Hematopoietic multipotent progenitor cell treated with erythropoietin and hydrocortisone succinate and interleukin-3 and kit ligand, for 17 days (in vitro differentiated cells): ENCODE measurements at regions not wholly inside any gene's neighbourhood (a gene's known extent, or its start where the extent isn't known, plus 50 kb on each side); places are given as distances from the start of the nearest gene placed in this dataset.

Source experiments
- DNase-seq: peaks from one replicate; pipeline ENCODE4 v3.0.0-alpha.2; 2015; ENCODE audit warnings: low spot score

- DNase-seq: no peak
These were observed 476.4 kb upstream of the KCNMB2 start for GRCh38 chr3:178059836-178060235.

DNA sequence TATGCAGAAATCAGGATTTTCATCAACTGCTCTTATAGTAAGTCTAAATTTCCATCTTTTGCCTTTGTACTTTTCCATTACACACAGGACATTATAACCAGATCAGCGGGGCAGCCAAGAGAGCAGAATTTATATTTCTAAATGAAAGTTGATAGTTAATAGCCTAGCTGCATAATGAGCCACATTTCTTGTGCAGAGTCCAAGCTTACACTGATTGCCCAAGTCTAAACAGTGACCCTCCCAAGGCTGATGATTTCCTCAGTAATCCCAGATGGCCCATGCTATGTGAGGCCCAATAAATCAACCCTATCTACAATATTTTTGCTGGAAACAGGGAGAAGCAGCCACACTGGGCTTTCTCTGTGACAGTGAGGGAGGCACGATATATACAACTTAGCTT, 475.8 kb upstream of the KCNMB2 start:
- DNase-seq: no peak

- DNase-seq: no peak
These were observed 474.1 kb upstream of the KCNMB2 start for GRCh38 chr3:178062126-178062525.

DNA sequence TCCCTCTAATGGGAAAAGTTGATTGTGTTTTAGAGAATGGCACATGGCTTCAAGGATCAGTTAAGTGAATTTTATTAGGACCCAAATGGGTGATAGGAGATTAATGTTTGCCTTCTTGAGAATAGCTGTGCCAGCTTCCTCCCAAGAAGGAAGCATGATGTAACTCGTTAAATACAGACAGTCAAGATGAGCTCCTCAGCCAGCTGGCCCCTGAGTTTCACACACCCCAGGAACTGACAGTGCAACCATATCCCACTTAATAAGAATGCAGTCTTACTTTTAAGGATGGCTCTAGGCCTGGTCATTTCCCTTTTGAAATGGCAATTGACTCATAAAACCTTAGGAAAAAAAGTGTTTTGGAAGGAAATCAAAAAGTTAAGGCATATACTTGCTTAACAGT, 472.8 kb upstream of the KCNMB2 start:
- DNase-seq: no peak

DNA sequence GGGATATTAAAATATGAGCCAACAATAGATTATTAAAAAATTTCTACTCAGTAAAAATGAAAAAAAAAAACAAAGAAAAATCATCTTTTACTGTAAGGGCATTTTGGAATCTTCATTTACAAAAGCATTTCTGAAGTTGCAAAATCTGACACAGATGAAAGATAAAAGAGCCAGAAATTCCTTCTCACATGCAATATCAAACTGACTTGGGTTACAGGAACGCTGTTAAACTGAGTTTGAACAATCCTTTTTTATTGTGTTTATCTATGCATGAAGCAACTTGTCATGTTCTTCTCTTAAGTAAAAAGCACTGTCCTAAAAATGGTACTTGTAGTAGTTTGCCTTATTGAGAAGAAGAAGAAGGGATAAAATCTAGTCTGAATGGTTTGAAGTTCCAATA, 468.5 kb upstream of the KCNMB2 start:
- DNase-seq: no peak

- DNase-seq: no peak
These were observed 463.6 kb upstream of the KCNMB2 start for GRCh38 chr3:178072391-178073305.

GRCh38 chr3:178073366-178073765, 462.9 kb upstream of the KCNMB2 start:
- DNase-seq: no peak

- DNase-seq: no peak
These were observed 460.9 kb upstream of the KCNMB2 start for GRCh38 chr3:178075344-178075743.

DNA sequence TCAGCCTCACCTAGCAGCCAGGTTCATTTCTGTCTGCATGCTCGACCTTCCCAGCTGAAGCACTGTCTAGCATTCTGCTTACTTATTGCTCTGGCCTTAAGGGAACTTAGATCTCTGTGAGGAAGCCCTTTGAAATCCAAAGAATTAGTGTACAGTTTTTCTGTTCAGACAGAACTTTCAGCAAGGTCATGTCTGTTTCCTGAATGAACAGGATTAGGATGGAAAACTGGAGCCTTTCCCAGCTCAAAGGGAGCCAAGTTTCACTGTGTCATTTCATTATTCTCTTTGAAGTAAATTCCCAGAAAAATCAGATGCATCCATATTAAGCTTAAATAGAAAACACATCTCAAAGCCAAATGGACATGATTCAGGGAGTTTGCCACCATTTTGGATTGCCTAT, 457.3 kb upstream of the KCNMB2 start:
- no peak for DNase-seq

DNA sequence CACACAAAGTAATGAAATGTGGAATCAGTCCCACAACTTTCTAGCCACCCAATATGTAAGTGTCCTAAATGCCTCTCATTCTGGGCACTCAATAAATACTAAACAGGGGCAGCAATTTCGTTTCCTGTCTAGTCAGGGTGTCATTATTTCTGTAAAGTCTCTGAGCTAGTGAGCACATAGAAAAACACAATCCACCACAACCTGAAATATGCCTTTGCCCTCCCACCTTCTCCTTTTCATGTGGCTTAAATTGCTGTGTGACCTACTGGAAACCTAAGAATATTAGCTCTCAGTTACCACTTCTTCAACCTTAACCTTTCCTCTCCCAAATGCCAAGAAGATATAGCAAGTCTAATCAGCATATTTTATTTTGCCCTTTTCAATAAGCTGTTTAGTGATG, 456.3 kb upstream of the KCNMB2 start:
- DNase-seq: no peak

DNA sequence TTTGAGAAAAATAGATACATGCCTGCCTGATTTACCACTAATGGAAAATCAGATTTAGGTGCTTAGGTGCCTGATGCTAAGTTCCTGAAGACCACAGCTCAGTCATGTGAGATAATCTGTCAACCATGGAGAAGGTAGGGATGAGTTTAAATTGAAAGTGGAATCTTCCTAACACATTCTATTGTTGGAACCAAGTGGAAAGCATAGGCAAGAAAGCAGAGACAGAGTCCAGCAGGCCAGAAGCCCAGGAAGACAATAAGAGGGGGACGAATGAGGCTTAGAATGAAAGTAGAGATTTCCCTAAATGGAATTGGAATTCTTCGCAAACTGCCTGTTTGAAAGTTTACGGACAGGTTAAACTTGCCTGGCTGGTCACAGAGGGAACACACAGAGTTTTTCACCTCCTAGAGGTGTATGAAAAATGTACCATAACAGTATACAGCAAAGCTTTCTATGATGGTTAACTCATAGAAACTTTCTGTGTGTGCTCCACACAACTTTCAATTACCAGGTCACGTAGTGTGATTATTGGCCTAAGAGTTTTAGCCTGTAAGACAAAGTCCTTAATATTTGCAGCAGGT, 453.8 kb upstream of the KCNMB2 start:
- DNase-seq: no peak

DNA sequence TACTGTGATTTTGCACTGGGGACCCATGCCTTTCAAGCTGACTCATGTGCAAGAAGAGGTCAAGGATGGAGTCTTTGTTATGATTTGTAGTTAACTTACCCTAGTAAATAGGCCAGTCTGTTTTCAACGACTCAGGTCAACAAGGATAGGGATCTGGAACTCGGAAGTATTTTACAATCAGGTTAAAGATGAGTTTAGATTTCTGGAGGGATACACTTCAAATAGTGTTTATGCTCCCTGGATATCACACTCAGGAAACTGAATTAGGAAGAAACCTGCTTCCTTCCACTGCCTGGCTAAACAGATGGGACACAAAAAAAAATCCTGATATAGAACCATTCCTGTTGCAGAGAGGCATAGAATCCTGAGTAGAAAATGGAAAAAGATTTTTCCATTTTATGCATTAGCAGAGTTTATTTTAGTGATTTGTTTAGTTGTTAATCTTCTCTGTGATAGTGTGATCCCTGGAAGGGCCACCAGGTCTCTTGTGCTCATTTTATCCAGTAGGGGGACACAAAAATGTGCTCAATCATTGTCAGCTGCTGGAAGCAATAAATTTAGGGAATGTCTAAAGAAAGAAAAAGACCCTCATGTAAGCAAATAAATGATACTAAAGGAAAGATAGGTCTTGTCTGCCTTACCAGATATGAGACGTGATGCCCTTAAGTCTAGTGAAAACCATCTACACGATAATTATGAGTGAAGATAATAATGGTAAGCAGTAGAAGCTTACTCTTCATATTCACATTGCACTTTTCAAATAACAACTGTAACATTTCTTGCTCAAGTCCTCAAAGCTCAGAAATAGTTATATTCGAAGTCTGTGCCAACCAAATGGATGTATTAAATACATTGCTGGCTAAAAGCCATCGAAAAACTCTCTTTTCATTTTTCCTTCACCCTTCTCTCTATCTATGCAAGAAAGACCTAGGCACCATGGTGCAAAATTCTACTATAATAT, 452.1 kb upstream of the KCNMB2 start:
- no peak for DNase-seq

DNA sequence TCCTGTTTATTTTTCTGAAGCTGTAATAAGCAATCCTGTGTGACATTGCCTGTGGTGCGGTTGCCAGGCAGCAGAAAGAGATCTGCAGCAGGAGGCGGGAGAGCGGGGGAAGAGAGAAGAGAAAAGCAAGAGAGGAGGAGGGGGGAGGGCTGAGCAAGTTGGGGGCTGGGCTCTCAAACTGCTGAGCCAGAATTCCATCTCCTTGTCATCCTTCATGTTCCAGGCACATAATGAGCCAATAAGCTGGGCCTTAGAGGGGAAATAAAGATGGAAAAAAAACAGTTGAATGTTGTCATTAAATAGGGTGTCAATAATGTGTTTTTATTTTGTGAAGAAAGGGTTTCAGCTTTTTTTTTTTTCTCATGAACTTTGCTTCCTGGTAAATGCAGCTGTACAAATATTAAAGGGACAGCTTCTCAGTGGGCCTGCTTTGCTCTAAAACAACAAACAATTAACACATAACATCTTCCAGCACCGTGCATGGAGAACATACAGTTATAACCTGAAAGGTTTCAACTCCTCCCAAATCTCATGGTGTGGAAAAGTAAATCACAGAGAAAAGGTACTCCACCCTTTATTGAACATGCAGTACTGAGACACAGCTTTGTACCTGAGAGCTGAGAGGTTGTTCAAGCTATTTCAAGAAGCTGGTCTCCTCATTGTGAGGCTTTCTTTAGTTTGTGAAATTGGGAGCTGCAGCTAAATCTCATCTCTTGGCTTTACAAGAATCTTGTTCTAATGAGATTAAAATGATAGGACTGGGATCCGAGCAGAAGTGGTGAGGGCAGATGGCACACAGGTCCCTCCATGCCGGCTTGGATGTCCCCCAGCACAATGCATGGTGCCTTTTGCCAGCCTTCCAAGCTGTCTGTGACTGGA, 451.1 kb upstream of the KCNMB2 start:
- no peak for DNase-seq

- DNase-seq: no peak
These were observed 450.5 kb upstream of the KCNMB2 start for GRCh38 chr3:178085817-178086123.

GRCh38 chr3:178086144-178086825, 450.0 kb upstream of the KCNMB2 start:
- no peak for DNase-seq

GRCh38 chr3:178087376-178087775, 448.9 kb upstream of the KCNMB2 start:
- no peak for DNase-seq

GRCh38 chr3:178088963-178089362, 447.3 kb upstream of the KCNMB2 start:
- no peak for DNase-seq

- no peak for DNase-seq
These were observed 445.3 kb upstream of the KCNMB2 start for GRCh38 chr3:178090899-178091298.

GRCh38 chr3:178095522-178095921, 440.7 kb upstream of the KCNMB2 start:
- DNase-seq: no peak

GRCh38 chr3:178096955-178097354, 439.3 kb upstream of the KCNMB2 start:
- DNase-seq: no peak

DNA sequence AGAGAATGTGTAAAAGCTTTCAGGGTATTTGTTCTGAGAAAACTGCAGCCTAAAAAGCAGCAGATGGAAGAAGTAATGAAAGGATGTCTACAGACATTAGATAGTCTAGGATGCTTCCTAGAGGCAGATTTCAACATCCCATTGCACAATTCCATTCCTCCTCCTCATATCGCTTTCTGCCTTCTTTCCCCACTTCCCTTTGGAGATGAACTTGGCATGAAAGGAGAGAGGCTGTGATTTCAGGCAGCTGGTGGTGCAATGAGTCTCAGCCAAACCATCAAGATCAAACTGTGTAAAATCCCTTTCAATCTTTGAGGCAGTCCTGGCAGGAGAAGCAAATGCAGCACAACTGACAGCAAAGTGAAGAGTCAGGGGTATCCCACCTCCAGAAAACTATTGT, 438.7 kb upstream of the KCNMB2 start:
- DNase-seq: no peak
